ENCODE measurements at regions not wholly inside any gene's neighbourhood (a gene's known extent, or its start where the extent isn't known, plus 50 kb on each side); places are given as distances from the start of the nearest gene placed in this dataset.

- in situ Hi-C loops (cut with MboI; ENCODE audit: low sequenced_read_pairs): no loop called here
Measured at GRCh38 chr20:39310363-39310995, 348.3 kb downstream of the DHX35 start.

GRCh38 chr20:39309458-39309857 is 347.3 kb downstream of the DHX35 start:
- in situ Hi-C loops (cut with MboI; ENCODE audit: low sequenced_read_pairs): no loop called here

GRCh38 chr20:39302312-39302711 is 340.2 kb downstream of the DHX35 start:
- in situ Hi-C loops (cut with MboI; ENCODE audit: low sequenced_read_pairs): no loop called here

- in situ Hi-C loops (cut with MboI; ENCODE audit: low sequenced_read_pairs): no loop called here
Measured at GRCh38 chr20:39299783-39300182, 337.6 kb downstream of the DHX35 start.

- in situ Hi-C loops (cut with MboI; ENCODE audit: low sequenced_read_pairs): no loop called here
Measured at GRCh38 chr20:39298571-39299506, 336.7 kb downstream of the DHX35 start.

- in situ Hi-C loops (cut with MboI; ENCODE audit: low sequenced_read_pairs): no loop called here
Measured at GRCh38 chr20:39298121-39298520, 336.0 kb downstream of the DHX35 start.

GRCh38 chr20:39295301-39295700 is 333.2 kb downstream of the DHX35 start:
- in situ Hi-C loops (cut with MboI; ENCODE audit: low sequenced_read_pairs): no loop called here

- in situ Hi-C loops (cut with MboI; ENCODE audit: low sequenced_read_pairs): no loop called here
Measured at GRCh38 chr20:39294137-39294725, 332.1 kb downstream of the DHX35 start.

- in situ Hi-C loops (cut with MboI; ENCODE audit: low sequenced_read_pairs): no loop called here
Measured at GRCh38 chr20:39292193-39292736, 330.1 kb downstream of the DHX35 start.

GRCh38 chr20:39291301-39291700 is 329.2 kb downstream of the DHX35 start:
- in situ Hi-C loops (cut with MboI; ENCODE audit: low sequenced_read_pairs): no loop called here

- in situ Hi-C loops (cut with MboI; ENCODE audit: low sequenced_read_pairs): no loop called here
Measured at GRCh38 chr20:39290575-39290974, 328.4 kb downstream of the DHX35 start.

- in situ Hi-C loops (cut with MboI; ENCODE audit: low sequenced_read_pairs): no loop called here
Measured at GRCh38 chr20:39289831-39290230, 327.7 kb downstream of the DHX35 start.

GRCh38 chr20:39289316-39289715 is 327.2 kb downstream of the DHX35 start:
- in situ Hi-C loops (cut with MboI; ENCODE audit: low sequenced_read_pairs): no loop called here

- in situ Hi-C loops (cut with MboI; ENCODE audit: low sequenced_read_pairs): no loop called here
Measured at GRCh38 chr20:39283464-39283863, 321.3 kb downstream of the DHX35 start.

GRCh38 chr20:39282619-39283092 is 320.5 kb downstream of the DHX35 start:
- in situ Hi-C loops (cut with MboI; ENCODE audit: low sequenced_read_pairs): no loop called here

GRCh38 chr20:39280875-39281274 is 318.7 kb downstream of the DHX35 start:
- in situ Hi-C loops (cut with MboI; ENCODE audit: low sequenced_read_pairs): no loop called here

- in situ Hi-C loops (cut with MboI; ENCODE audit: low sequenced_read_pairs): no loop called here
Measured at GRCh38 chr20:39278230-39278788, 316.2 kb downstream of the DHX35 start.

- in situ Hi-C loops (cut with MboI; ENCODE audit: low sequenced_read_pairs): no loop called here
Measured at GRCh38 chr20:39277185-39277584, 315.0 kb downstream of the DHX35 start.

GRCh38 chr20:39270837-39271604 is 308.9 kb downstream of the DHX35 start:
- in situ Hi-C loops (cut with MboI; ENCODE audit: low sequenced_read_pairs): no loop called here

GRCh38 chr20:39269493-39270217 is 307.5 kb downstream of the DHX35 start:
- in situ Hi-C loops (cut with MboI; ENCODE audit: low sequenced_read_pairs): no loop called here
